Loucy (cell line): ENCODE measurements at regions not wholly inside any gene's neighbourhood (a gene's known extent, or its start where the extent isn't known, plus 50 kb on each side); places are given as distances from the start of the nearest gene placed in this dataset.

Source experiments
- CTCF ChIP-seq: fragments of 200-600 bp; sonication (generic); conservative IDR thresholded peaks from 2 replicates; pipeline ENCODE4 v1.5.1; 2014; ENCODE audit warnings: mild to moderate bottlenecking, antibody characterized with exemption, low read length
- EZH2phosphoT487 ChIP-seq: fragments of 200-600 bp; IDR thresholded peaks from 2 replicates; pipeline ENCODE4 v1.6.1; 2018; ENCODE audit warnings: antibody characterized with exemption, mild to moderate bottlenecking, moderate library complexity, borderline replicate concordance

GRCh38 chr14:28571636-28572035 is 195.0 kb upstream of the FOXG1 start:
- TF ChIP-seq CTCF (no peak), EZH2phosphoT487 (no peak)
